Mesendoderm (in vitro differentiated cells): ENCODE measurements at regions not wholly inside any gene's neighbourhood (a gene's known extent, or its start where the extent isn't known, plus 50 kb on each side); places are given as distances from the start of the nearest gene placed in this dataset.

Experiments used
- DNase-seq: peaks from one replicate; pipeline ENCODE4 v3.0.0; 2013
- H2AK5ac ChIP-seq: 2 replicates; pipeline ENCODE4 v1.6.1; 2013; ENCODE audit warnings: low read length, inconsistent platforms
- H2BK120ac ChIP-seq: 2 replicates; pipeline ENCODE4 v1.6.1; 2013; ENCODE audit warnings: low read depth, mild to moderate bottlenecking, low read length, moderate library complexity, mixed read lengths
- H2BK15ac ChIP-seq: replicated peaks from 2 replicates; pipeline ENCODE4 v1.6.1; 2013; ENCODE audit warnings: low read depth, mild to moderate bottlenecking, moderate library complexity
- H2BK5ac ChIP-seq: 2 replicates; pipeline ENCODE4 v1.6.1; 2013; ENCODE audit warnings: low read length, inconsistent platforms
- H3K18ac ChIP-seq: 2 replicates; pipeline ENCODE4 v1.6.1; 2013; ENCODE audit warnings: mild to moderate bottlenecking, low read length, mixed read lengths
- H3K23ac ChIP-seq: one replicate; pipeline ENCODE4 v1.6.1; 2013; ENCODE audit warnings: low read length
- H3K27ac ChIP-seq: 2 replicates; pipeline ENCODE4 v1.5.1; 2013; ENCODE audit warnings: low read depth, mild to moderate bottlenecking, inconsistent platforms, low read length, moderate library complexity
- H3K27me3 ChIP-seq: 2 replicates; pipeline ENCODE4 v1.6.1; 2013; ENCODE audit warnings: low read length, control low read depth, mild to moderate bottlenecking, inconsistent platforms; ENCODE audit not compliant: insufficient read depth, poor library complexity
- H3K36me3 ChIP-seq: 2 replicates; pipeline ENCODE4 v1.6.1; 2013; ENCODE audit warnings: low read length, inconsistent platforms; ENCODE audit not compliant: control insufficient read depth, insufficient read depth
- H3K4ac ChIP-seq: one replicate; pipeline ENCODE4 v1.6.1; 2013; ENCODE audit warnings: low read depth, mild to moderate bottlenecking, low read length, moderate library complexity
- H3K4me1 ChIP-seq: 2 replicates; pipeline ENCODE4 v1.6.1; 2013; ENCODE audit warnings: low read depth, low read length, inconsistent platforms; ENCODE audit not compliant: control insufficient read depth
- H3K4me2 ChIP-seq: 2 replicates; pipeline ENCODE4 v1.6.1; 2013; ENCODE audit warnings: low read length
- H3K4me3 ChIP-seq: 2 replicates; pipeline ENCODE4 v1.5.1; 2013; ENCODE audit warnings: mild to moderate bottlenecking, low read length
- H3K56ac ChIP-seq: one replicate; pipeline ENCODE4 v1.6.1; 2013; ENCODE audit warnings: low read length
- H3K79me1 ChIP-seq: 2 replicates; pipeline ENCODE4 v1.6.1; 2013; ENCODE audit warnings: low read length, inconsistent platforms
- H3K79me2 ChIP-seq: 2 replicates; pipeline ENCODE4 v1.6.1; 2013; ENCODE audit warnings: mild to moderate bottlenecking, low read length; ENCODE audit not compliant: control insufficient read depth, insufficient read depth
- H3K9ac ChIP-seq: 2 replicates; pipeline ENCODE4 v1.6.1; 2013; ENCODE audit warnings: low read length, inconsistent platforms
- H4K5ac ChIP-seq: one replicate; pipeline ENCODE4 v1.6.1; 2013; ENCODE audit warnings: low read length
- H4K8ac ChIP-seq: one replicate; pipeline ENCODE4 v1.6.1; 2013; ENCODE audit warnings: low read depth, mild to moderate bottlenecking, control low read depth, low read length, moderate library complexity
- WGBS: extraction: QIAGEN DNeasy Blood & Tissue Kit; methylation state at CpG from one replicate; pipeline ENCODE4 v1.1.7; 2013; ENCODE audit warnings: low lambda C conversion rate, missing lambda C conversion rate; ENCODE audit not compliant: insufficient coverage; ENCODE audit errors: extremely low coverage; 5-methylcytosine and 5-hydroxymethylcytosine counted together

- Histone ChIP-seq H3K4me3 (no peak overlapping the region), H3K27ac (no peak overlapping the region)
Measured at GRCh38 chr16:17773698-17774101, 302.9 kb upstream of the XYLT1 start.

GRCh38 chr16:17770104-17770503 is 299.3 kb upstream of the XYLT1 start:
- no peak overlapping the region for H3K4me2 ChIP-seq
- DNase-seq = peak; percentile 40
- no peak overlapping the region for H3K23ac ChIP-seq
- H3K27me3 ChIP-seq = no peaks in the 10 kb centered on the region
- no peak overlapping the region for H2BK120ac ChIP-seq
- H3K27ac ChIP-seq = no peak overlapping the region
- H3K79me2 ChIP-seq = no peaks in the 10 kb centered on the region
- WGBS = no CpG with 5 or more reads among the region's 2 CpGs
- no peak overlapping the region for H4K5ac ChIP-seq
- H3K4ac ChIP-seq = no peak overlapping the region
- H3K9ac ChIP-seq = no peak overlapping the region
- H3K36me3 ChIP-seq = no peaks in the 10 kb centered on the region
- H3K4me1 ChIP-seq = peaks cover 5% of the 10 kb centered on the region
- no peak overlapping the region for H3K4me3 ChIP-seq
- H3K79me1 ChIP-seq = no peaks in the 10 kb centered on the region
- H3K56ac ChIP-seq = no peak overlapping the region
- H2BK5ac ChIP-seq = no peak overlapping the region
- H2AK5ac ChIP-seq = no peak overlapping the region
- no peak overlapping the region for H2BK15ac ChIP-seq
- no peak overlapping the region for H4K8ac ChIP-seq
- no peak overlapping the region for H3K18ac ChIP-seq

More at GRCh38 chr16:17773698-17774101, 302.9 kb upstream of the XYLT1 start:
- H2BK5ac ChIP-seq = no peak overlapping the region
- no peaks in the 10 kb centered on the region for H3K79me1 ChIP-seq
- H3K4ac ChIP-seq = no peak overlapping the region
- H2AK5ac ChIP-seq = no peak overlapping the region
- H4K5ac ChIP-seq = no peak overlapping the region
- H3K9ac ChIP-seq = no peak overlapping the region
- peaks cover 6% of the 10 kb centered on the region for H3K4me1 ChIP-seq
- no peak overlapping the region for H3K4me2 ChIP-seq
- peak; percentile 87 for DNase-seq
- no peak overlapping the region for H2BK15ac ChIP-seq
- H3K56ac ChIP-seq = no peak overlapping the region
- no peak overlapping the region for H4K8ac ChIP-seq
- H3K27me3 ChIP-seq = no peaks in the 10 kb centered on the region
- WGBS = no CpG with 5 or more reads among the region's 10 CpGs
- H3K36me3 ChIP-seq = no peaks in the 10 kb centered on the region
- H3K18ac ChIP-seq = no peak overlapping the region
- no peak overlapping the region for H2BK120ac ChIP-seq
- no peak overlapping the region for H3K23ac ChIP-seq
- no peaks in the 10 kb centered on the region for H3K79me2 ChIP-seq

- WGBS = no CpG with 5 or more reads among the region's 1 CpG
- H3K18ac ChIP-seq = no peak overlapping the region
- no peak for DNase-seq
- peaks cover 5% of the 10 kb centered on the region for H3K4me1 ChIP-seq
- no peak overlapping the region for H2AK5ac ChIP-seq
- no peak overlapping the region for H2BK5ac ChIP-seq
- no peak overlapping the region for H3K9ac ChIP-seq
- H3K4me2 ChIP-seq = no peak overlapping the region
- no peaks in the 10 kb centered on the region for H3K79me2 ChIP-seq
- H3K56ac ChIP-seq = no peak overlapping the region
- no peaks in the 10 kb centered on the region for H3K27me3 ChIP-seq
- no peak overlapping the region for H3K27ac ChIP-seq
- H3K36me3 ChIP-seq = no peaks in the 10 kb centered on the region
- H2BK120ac ChIP-seq = no peak overlapping the region
- H3K23ac ChIP-seq = no peak overlapping the region
- H3K4ac ChIP-seq = no peak overlapping the region
- H4K5ac ChIP-seq = no peak overlapping the region
- no peaks in the 10 kb centered on the region for H3K79me1 ChIP-seq
- no peak overlapping the region for H3K4me3 ChIP-seq
- H2BK15ac ChIP-seq = peak overlapping the region; percentile 6
- H4K8ac ChIP-seq = no peak overlapping the region
Measured at GRCh38 chr16:17769065-17769464, 298.3 kb upstream of the XYLT1 start.

GRCh38 chr16:17768257-17768656 is 297.5 kb upstream of the XYLT1 start:
- no peaks in the 10 kb centered on the region for H3K79me1 ChIP-seq
- H3K27me3 ChIP-seq = no peaks in the 10 kb centered on the region
- peaks cover 5% of the 10 kb centered on the region for H3K4me1 ChIP-seq
- DNase-seq = peak; percentile 67
- H2AK5ac ChIP-seq = no peak overlapping the region
- H3K79me2 ChIP-seq = no peaks in the 10 kb centered on the region
- H2BK5ac ChIP-seq = no peak overlapping the region
- H3K23ac ChIP-seq = no peak overlapping the region
- no peak overlapping the region for H2BK120ac ChIP-seq
- no peak overlapping the region for H3K27ac ChIP-seq
- no peak overlapping the region for H3K4me2 ChIP-seq
- no peak overlapping the region for H2BK15ac ChIP-seq
- WGBS = no CpG with 5 or more reads among the region's 1 CpG
- no peaks in the 10 kb centered on the region for H3K36me3 ChIP-seq
- no peak overlapping the region for H3K56ac ChIP-seq
- no peak overlapping the region for H3K4me3 ChIP-seq
- H3K18ac ChIP-seq = no peak overlapping the region
- no peak overlapping the region for H3K9ac ChIP-seq
- H3K4ac ChIP-seq = no peak overlapping the region
- no peak overlapping the region for H4K5ac ChIP-seq
- H4K8ac ChIP-seq = no peak overlapping the region

GRCh38 chr16:17766012-17766411 is 295.3 kb upstream of the XYLT1 start:
- H3K4me3 ChIP-seq = no peak overlapping the region
- no peak overlapping the region for H3K56ac ChIP-seq
- H3K18ac ChIP-seq = no peak overlapping the region
- no peak overlapping the region for H2AK5ac ChIP-seq
- no peak overlapping the region for H2BK15ac ChIP-seq
- no peak overlapping the region for H3K27ac ChIP-seq
- no peak overlapping the region for H2BK5ac ChIP-seq
- no peak overlapping the region for H3K4ac ChIP-seq
- no peaks in the 10 kb centered on the region for H3K79me1 ChIP-seq
- H3K4me1 ChIP-seq = peaks cover 2% of the 10 kb centered on the region
- no peak overlapping the region for H4K5ac ChIP-seq
- no peak overlapping the region for H3K9ac ChIP-seq
- DNase-seq = no peak
- WGBS = no CpG with 5 or more reads among the region's 2 CpGs
- no peaks in the 10 kb centered on the region for H3K79me2 ChIP-seq
- H2BK120ac ChIP-seq = no peak overlapping the region
- no peak overlapping the region for H4K8ac ChIP-seq
- no peak overlapping the region for H3K23ac ChIP-seq
- no peaks in the 10 kb centered on the region for H3K36me3 ChIP-seq
- no peaks in the 10 kb centered on the region for H3K27me3 ChIP-seq
- H3K4me2 ChIP-seq = no peak overlapping the region
